ENCODE measurements at regions not wholly inside any gene's neighbourhood (a gene's known extent, or its start where the extent isn't known, plus 50 kb on each side); places are given as distances from the start of the nearest gene placed in this dataset.

DNA sequence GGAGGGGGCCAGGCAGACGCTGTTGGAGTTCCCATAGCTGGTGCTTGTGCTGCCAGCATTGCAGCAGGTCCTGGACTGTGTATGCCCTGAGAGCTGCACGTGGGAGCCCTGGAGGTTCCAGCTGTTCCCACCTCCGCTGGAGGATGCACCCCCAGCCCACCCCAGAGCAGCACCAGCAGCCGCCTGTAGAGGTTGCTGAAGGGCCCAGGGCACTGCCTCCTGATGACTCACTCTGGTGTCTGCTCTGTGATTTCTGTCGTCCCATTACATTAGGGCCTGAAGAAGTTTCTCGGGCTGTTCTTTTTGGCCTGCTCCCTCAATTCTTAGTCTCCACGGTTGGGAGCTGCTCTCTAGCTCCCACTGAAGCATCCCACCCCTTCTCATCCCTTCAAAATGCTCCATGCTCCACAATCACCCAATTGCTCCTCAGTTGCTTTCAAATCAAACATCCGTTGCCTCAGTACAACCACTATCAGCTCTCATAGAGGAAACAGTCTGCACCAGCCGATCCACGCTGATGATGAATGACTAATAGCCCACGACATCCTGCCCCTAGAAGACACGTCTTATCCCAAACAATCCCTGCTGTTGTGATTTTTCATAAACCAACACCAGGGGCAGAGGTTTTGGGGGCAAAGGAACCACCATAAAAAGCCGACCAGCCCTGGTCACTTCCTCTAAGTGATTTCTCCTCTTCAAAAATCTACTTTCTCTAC is 65.2 kb upstream of the RNF152 start:
- TF ChIP-seq EZH2 (IDR thresholded peaks at IDR 0.05; ENCODE audit: insufficient read depth, poor library complexity, severe bottlenecking) = no peak
- TF ChIP-seq EZH2phosphoT487 (IDR thresholded peaks at IDR 0.05; ENCODE audit: insufficient read depth, low read depth) = no peak
- H3K27ac ChIP-seq = no peak overlapping the region
- WGBS, 2 experiments (ENCODE audit: low coverage in 1 of 2, low lambda C conversion rate in 2 of 2, missing lambda C conversion rate in 2 of 2) = 84 to 90% methylated on average over 13 of the region's 13 CpGs
- H3K9ac ChIP-seq = no peak overlapping the region
- in situ Hi-C loops (cut with MboI) = no loop called here
- DNase-seq = no peak
- no peak overlapping the region for H3K4me2 ChIP-seq (ENCODE audit: unreplicated experiment)
- H3F3A ChIP-seq (ENCODE audit: insufficient read depth) = no peaks in the 10 kb centered on the region
- H2AFZ ChIP-seq = no peak overlapping the region
- no peak overlapping the region for H3K4me3 ChIP-seq
- no peaks in the 10 kb centered on the region for H3K4me1 ChIP-seq (ENCODE audit: insufficient read depth)
- H3K9me2 ChIP-seq (ENCODE audit: insufficient read depth) = no peaks in the 10 kb centered on the region
- no peaks in the 10 kb centered on the region for H3K9me3 ChIP-seq (ENCODE audit: low read depth)
- H3K36me3 ChIP-seq (ENCODE audit: low read depth) = no peaks in the 10 kb centered on the region
- no peaks in the 10 kb centered on the region for H3K27me3 ChIP-seq (replicated peaks; ENCODE audit: insufficient read depth)
- H3K79me2 ChIP-seq (ENCODE audit: insufficient read depth) = no peaks in the 10 kb centered on the region
- no peaks in the 10 kb centered on the region for H4K20me1 ChIP-seq (ENCODE audit: insufficient read depth)

- no peak overlapping the region for H3K4me3 ChIP-seq
- H3K4me2 ChIP-seq (ENCODE audit: unreplicated experiment) = no peak overlapping the region
- 91 to 92% methylated on average over 2 of the region's 2 CpGs for WGBS, 2 experiments (ENCODE audit: low coverage in 1 of 2, low lambda C conversion rate in 2 of 2, missing lambda C conversion rate in 2 of 2)
- H3F3A ChIP-seq (ENCODE audit: insufficient read depth) = peaks cover 10% of the 10 kb centered on the region; the same call in 1 of the 2 replicates
- H3K9ac ChIP-seq = no peak overlapping the region
- H4K20me1 ChIP-seq (ENCODE audit: insufficient read depth) = no peaks in the 10 kb centered on the region
- no peak overlapping the region for H3K27ac ChIP-seq
- H3K79me2 ChIP-seq (ENCODE audit: insufficient read depth) = no peaks in the 10 kb centered on the region
- H3K36me3 ChIP-seq (ENCODE audit: low read depth) = no peaks in the 10 kb centered on the region
- TF ChIP-seq EZH2phosphoT487 (IDR thresholded peaks at IDR 0.05; ENCODE audit: insufficient read depth, low read depth) (no peak), EZH2 (IDR thresholded peaks at IDR 0.05; ENCODE audit: insufficient read depth, poor library complexity, severe bottlenecking) (no peak)
- no peak overlapping the region for H2AFZ ChIP-seq
- no peaks in the 10 kb centered on the region for H3K27me3 ChIP-seq (replicated peaks; ENCODE audit: insufficient read depth)
- no peaks in the 10 kb centered on the region for H3K9me2 ChIP-seq (ENCODE audit: insufficient read depth)
- DNase-seq = no peak
- H3K4me1 ChIP-seq (ENCODE audit: insufficient read depth) = no peaks in the 10 kb centered on the region
- no peaks in the 10 kb centered on the region for H3K9me3 ChIP-seq (ENCODE audit: low read depth)
- in situ Hi-C loops (cut with MboI) = no loop called here
Measured at GRCh38 chr18:61955644-61956043, 62.8 kb upstream of the RNF152 start.

GRCh38 chr18:61954096-61954746 is 61.4 kb upstream of the RNF152 start:
- Histone ChIP-seq H3K36me3 (ENCODE audit: low read depth) (no peaks in the 10 kb centered on the region), H3K4me3 (no peak overlapping the region), H3K4me1 (ENCODE audit: insufficient read depth) (no peaks in the 10 kb centered on the region), H3K79me2 (ENCODE audit: insufficient read depth) (no peaks in the 10 kb centered on the region), H3K9ac (no peak overlapping the region), H3F3A (ENCODE audit: insufficient read depth) (peaks cover 10% of the 10 kb centered on the region; the same call in 1 of the 2 replicates), H2AFZ (no peak overlapping the region), H3K27ac (no peak overlapping the region), H3K9me3 (ENCODE audit: low read depth) (no peaks in the 10 kb centered on the region), H3K4me2 (ENCODE audit: unreplicated experiment) (no peak overlapping the region), H3K9me2 (ENCODE audit: insufficient read depth) (no peaks in the 10 kb centered on the region), H4K20me1 (ENCODE audit: insufficient read depth) (no peaks in the 10 kb centered on the region), H3K27me3 (replicated peaks; ENCODE audit: insufficient read depth) (no peaks in the 10 kb centered on the region)
- no peak for DNase-seq
- no peak for TF ChIP-seq EZH2 (IDR thresholded peaks at IDR 0.05; ENCODE audit: insufficient read depth, poor library complexity, severe bottlenecking)
- no peak for TF ChIP-seq EZH2phosphoT487 (IDR thresholded peaks at IDR 0.05; ENCODE audit: insufficient read depth, low read depth)
- 83 to 85% methylated on average over 5 of the region's 5 CpGs for WGBS, 2 experiments (ENCODE audit: low coverage in 1 of 2, low lambda C conversion rate in 2 of 2, missing lambda C conversion rate in 2 of 2)
- in situ Hi-C loops (cut with MboI) = no loop called here

DNA sequence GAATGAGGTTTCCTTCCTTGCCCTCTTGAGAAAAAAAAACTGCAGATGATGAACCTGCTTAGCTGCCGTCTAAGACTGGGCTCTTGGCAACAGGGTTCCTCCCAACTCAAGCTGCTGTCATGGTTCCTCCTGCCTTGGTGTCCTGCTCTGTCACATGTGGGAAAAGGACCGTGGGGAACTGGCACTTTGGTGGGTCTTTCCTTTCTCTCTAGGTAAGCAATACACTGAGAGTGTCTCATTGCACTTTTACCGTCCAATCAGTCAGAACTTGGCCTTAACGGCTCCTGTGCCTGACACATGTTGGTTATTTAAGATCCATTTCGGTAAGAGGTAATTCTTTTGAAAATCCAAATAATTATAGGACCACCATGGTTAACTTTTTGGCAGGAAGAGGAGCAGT is 60.8 kb upstream of the RNF152 start:
- no peak overlapping the region for H3K27ac ChIP-seq
- H3K4me3 ChIP-seq = no peak overlapping the region
- H3K79me2 ChIP-seq (ENCODE audit: insufficient read depth) = no peaks in the 10 kb centered on the region
- H3K27me3 ChIP-seq (replicated peaks; ENCODE audit: insufficient read depth) = no peaks in the 10 kb centered on the region
- H4K20me1 ChIP-seq (ENCODE audit: insufficient read depth) = no peaks in the 10 kb centered on the region
- H3K9ac ChIP-seq = no peak overlapping the region
- H3K4me2 ChIP-seq (ENCODE audit: unreplicated experiment) = no peak overlapping the region
- H2AFZ ChIP-seq = no peak overlapping the region
- peaks cover 3% of the 10 kb centered on the region; the same call in 1 of the 2 replicates for H3K4me1 ChIP-seq (ENCODE audit: insufficient read depth)
- no peaks in the 10 kb centered on the region for H3K9me3 ChIP-seq (ENCODE audit: low read depth)
- peaks cover 10% of the 10 kb centered on the region; the same call in 1 of the 2 replicates for H3F3A ChIP-seq (ENCODE audit: insufficient read depth)
- no peaks in the 10 kb centered on the region for H3K9me2 ChIP-seq (ENCODE audit: insufficient read depth)
- no peak for DNase-seq
- TF ChIP-seq EZH2phosphoT487 (IDR thresholded peaks at IDR 0.05; ENCODE audit: insufficient read depth, low read depth) (no peak), EZH2 (IDR thresholded peaks at IDR 0.05; ENCODE audit: insufficient read depth, poor library complexity, severe bottlenecking) (no peak)
- H3K36me3 ChIP-seq (ENCODE audit: low read depth) = no peaks in the 10 kb centered on the region
- WGBS, 2 experiments (ENCODE audit: low coverage in 1 of 2, low lambda C conversion rate in 2 of 2, missing lambda C conversion rate in 2 of 2) = 87 to 89% methylated on average over 5 of the region's 5 CpGs
- in situ Hi-C loops (cut with MboI) = no loop called here
